ENCODE measurements at regions not wholly inside any gene's neighbourhood (a gene's known extent, or its start where the extent isn't known, plus 50 kb on each side); places are given as distances from the start of the nearest gene placed in this dataset.

DNA sequence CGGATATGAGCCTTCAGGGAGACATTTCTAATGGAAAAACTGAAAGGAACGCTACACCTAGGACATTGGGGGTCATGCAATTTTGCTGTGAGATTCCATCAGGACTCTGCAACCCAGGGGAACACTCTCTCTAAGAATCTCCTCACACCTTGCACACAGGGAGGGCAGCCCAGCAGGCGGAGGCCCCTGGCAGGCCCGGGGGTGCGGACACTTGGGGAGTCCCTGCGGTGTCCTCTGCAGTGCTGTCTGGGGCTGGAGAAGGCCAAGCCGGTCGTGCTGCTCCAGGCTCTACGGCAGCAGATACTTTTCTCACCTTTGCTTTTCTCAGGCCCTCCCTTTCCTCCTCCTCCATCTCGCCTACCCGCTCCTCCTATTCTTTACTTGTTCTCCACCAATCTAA, 54.7 kb upstream of the FAM110C start:
- Histone ChIP-seq H3K27ac (replicated peaks) (no peak overlapping the region), H3K4me1 (no peaks in the 10 kb centered on the region)
- DNase-seq: no peak

More for the DNA sequence above, 54.7 kb upstream of the FAM110C start:
- H3K9me3 ChIP-seq (replicated peaks): peaks cover 43% of the 10 kb centered on the region
- no peak overlapping the region for H3K4me3 ChIP-seq
- H3K36me3 ChIP-seq: no peaks in the 10 kb centered on the region
- TF ChIP-seq, protein P1, sequence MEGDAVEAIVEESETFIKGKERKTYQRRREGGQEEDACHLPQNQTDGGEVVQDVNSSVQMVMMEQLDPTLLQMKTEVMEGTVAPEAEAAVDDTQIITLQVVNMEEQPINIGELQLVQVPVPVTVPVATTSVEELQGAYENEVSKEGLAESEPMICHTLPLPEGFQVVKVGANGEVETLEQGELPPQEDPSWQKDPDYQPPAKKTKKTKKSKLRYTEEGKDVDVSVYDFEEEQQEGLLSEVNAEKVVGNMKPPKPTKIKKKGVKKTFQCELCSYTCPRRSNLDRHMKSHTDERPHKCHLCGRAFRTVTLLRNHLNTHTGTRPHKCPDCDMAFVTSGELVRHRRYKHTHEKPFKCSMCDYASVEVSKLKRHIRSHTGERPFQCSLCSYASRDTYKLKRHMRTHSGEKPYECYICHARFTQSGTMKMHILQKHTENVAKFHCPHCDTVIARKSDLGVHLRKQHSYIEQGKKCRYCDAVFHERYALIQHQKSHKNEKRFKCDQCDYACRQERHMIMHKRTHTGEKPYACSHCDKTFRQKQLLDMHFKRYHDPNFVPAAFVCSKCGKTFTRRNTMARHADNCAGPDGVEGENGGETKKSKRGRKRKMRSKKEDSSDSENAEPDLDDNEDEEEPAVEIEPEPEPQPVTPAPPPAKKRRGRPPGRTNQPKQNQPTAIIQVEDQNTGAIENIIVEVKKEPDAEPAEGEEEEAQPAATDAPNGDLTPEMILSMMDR (IDR thresholded peaks at IDR 0.05; ENCODE audit: borderline replicate concordance): no peak
- intact Hi-C loops (cut with micrococcal nuclease): no loop called here
- no peaks in the 10 kb centered on the region for H3K27me3 ChIP-seq (ENCODE audit: low read depth)

Data from left ventricle myocardium inferior (tissue), 1 donor.